Prostate gland (tissue), 2 donors: ENCODE measurements at regions not wholly inside any gene's neighbourhood (a gene's known extent, or its start where the extent isn't known, plus 50 kb on each side); places are given as distances from the start of the nearest gene placed in this dataset.

ENCODE experiments used
- DNase-seq: peaks from one replicate; pipeline ENCODE4 v3.0.0-alpha.2; 2019; ENCODE audit warnings: low spot score
- H3K27ac ChIP-seq, 2 donors: fragments of 200-600 bp; sonication (generic); 2 replicates each; pipeline ENCODE4 v1.5.1; 2017 to 2019
- H3K27me3 ChIP-seq: fragments of 200-600 bp; sonication (generic); replicated peaks from 2 replicates; pipeline ENCODE4 v1.5.1; 2019; ENCODE audit not compliant: insufficient read depth
- H3K36me3 ChIP-seq, 2 donors: fragments of 200-600 bp; sonication (generic); 1 replicate in 1 of 2; 2 replicates in 1 of 2; pipeline versions ENCODE4 v1.5.1 to v1.8.1; 2017 to 2019
- H3K4me1 ChIP-seq: fragments of 200-600 bp; sonication (generic); replicated peaks from 2 replicates; pipeline ENCODE4 v1.5.1; 2019
- H3K4me3 ChIP-seq, 2 donors: fragments of 200-600 bp; sonication (generic); 2 replicates each; pipeline ENCODE4 v1.5.1; 2017 to 2019
- H3K9me3 ChIP-seq: fragments of 200-600 bp; sonication (generic); 2 replicates; pipeline ENCODE4 v1.5.1; 2017
- CTCF ChIP-seq, 4 experiments: fragments of 200-600 bp in 2 of 4; fragments of 450-650 bp in 2 of 4; sonication (generic) in 2 of 4; IDR thresholded peaks; 1 replicate in 3 of 4; 2 replicates in 1 of 4; pipeline ENCODE4 v1.5.1; 2016 to 2019; ENCODE audit warnings: antibody characterized with exemption in 4 of 4, mild to moderate bottlenecking in 2 of 4, moderate library complexity in 2 of 4
- POLR2A ChIP-seq: fragments of 450-650 bp; IDR thresholded peaks from one replicate; pipeline ENCODE4 v1.6.1; 2016; ENCODE audit warnings: antibody characterized with exemption, mild to moderate bottlenecking
- POLR2AphosphoS5 ChIP-seq: sonication (generic); formaldehyde crosslinking; IDR thresholded peaks from one replicate; pipeline ENCODE4 v1.6.1; 2017; ENCODE audit warnings: antibody characterized with exemption
- WGBS: methylation state at CpG from one replicate; pipeline ENCODE4 v1.1.5; 2018; 5-methylcytosine and 5-hydroxymethylcytosine counted together
- intact Hi-C: fragments of 100-400 bp; cut with DNase I; formaldehyde crosslinking; loops from one replicate; pipeline ENCODE4 v1.14.2; 2022

- 85% methylated on average over 2 of the region's 2 CpGs for WGBS
- no peak overlapping the region for H3K27ac ChIP-seq
- H3K36me3 ChIP-seq = no peaks in the 10 kb centered on the region
- TF ChIP-seq POLR2A (no peak), CTCF (IDR thresholded peaks at IDR 0.05) (no peak), POLR2AphosphoS5 (no peak)
- H3K4me3 ChIP-seq = no peak overlapping the region
- no peaks in the 10 kb centered on the region for H3K27me3 ChIP-seq
- no peak for DNase-seq
- no peaks in the 10 kb centered on the region for H3K4me1 ChIP-seq
- intact Hi-C loops = no loop called here
- no peaks in the 10 kb centered on the region for H3K9me3 ChIP-seq
Measured at GRCh38 chr3:137075020-137075419, 117.2 kb downstream of the IL20RB start.

GRCh38 chr3:137078040-137078439 is 120.3 kb downstream of the IL20RB start:
- WGBS = 83% methylated on average over 2 of the region's 2 CpGs
- no peak for DNase-seq
- Histone ChIP-seq H3K36me3 (no peaks in the 10 kb centered on the region), H3K4me1 (no peaks in the 10 kb centered on the region), H3K4me3 (no peak overlapping the region), H3K27me3 (no peaks in the 10 kb centered on the region), H3K9me3 (no peaks in the 10 kb centered on the region), H3K27ac (no peak overlapping the region)
- TF ChIP-seq POLR2A = no peak
- TF ChIP-seq POLR2AphosphoS5 = no peak
- TF ChIP-seq CTCF (IDR thresholded peaks at IDR 0.05) = no peak
- intact Hi-C loops = no loop called here

- H3K27ac ChIP-seq = no peak overlapping the region
- no peaks in the 10 kb centered on the region for H3K27me3 ChIP-seq
- 85% methylated on average over 2 of the region's 2 CpGs for WGBS
- H3K9me3 ChIP-seq = no peaks in the 10 kb centered on the region
- intact Hi-C loops = no loop called here
- TF ChIP-seq POLR2A (no peak), POLR2AphosphoS5 (no peak), CTCF (IDR thresholded peaks at IDR 0.05) (no peak)
- H3K36me3 ChIP-seq = no peaks in the 10 kb centered on the region
- H3K4me3 ChIP-seq = no peak overlapping the region
- DNase-seq = no peak
- no peaks in the 10 kb centered on the region for H3K4me1 ChIP-seq
Measured at GRCh38 chr3:137079571-137079970, 121.8 kb downstream of the IL20RB start.

- intact Hi-C loops = no loop called here
- WGBS = 58% methylated on average over 3 of the region's 3 CpGs
- Histone ChIP-seq H3K36me3 (no peaks in the 10 kb centered on the region), H3K4me1 (no peaks in the 10 kb centered on the region), H3K27me3 (no peaks in the 10 kb centered on the region), H3K9me3 (no peaks in the 10 kb centered on the region), H3K27ac (no peak overlapping the region), H3K4me3 (no peak overlapping the region)
- no peak for DNase-seq
- TF ChIP-seq POLR2AphosphoS5 = no peak
- no peak for TF ChIP-seq POLR2A
- no peak for TF ChIP-seq CTCF (IDR thresholded peaks at IDR 0.05)
Measured at GRCh38 chr3:137081711-137082110, 123.9 kb downstream of the IL20RB start.

GRCh38 chr3:137082763-137083162 is 125.0 kb downstream of the IL20RB start:
- intact Hi-C loops = no loop called here
- no peak overlapping the region for H3K27ac ChIP-seq
- DNase-seq = no peak
- WGBS = 89% methylated on average over 2 of the region's 2 CpGs
- H3K4me3 ChIP-seq = no peak overlapping the region
- no peaks in the 10 kb centered on the region for H3K9me3 ChIP-seq
- TF ChIP-seq CTCF (IDR thresholded peaks at IDR 0.05) = no peak
- no peak for TF ChIP-seq POLR2AphosphoS5
- TF ChIP-seq POLR2A = no peak
- H3K36me3 ChIP-seq = no peaks in the 10 kb centered on the region
- H3K4me1 ChIP-seq = no peaks in the 10 kb centered on the region
- H3K27me3 ChIP-seq = no peaks in the 10 kb centered on the region
